Cardiac septum (tissue), 1 donor: ENCODE measurements at regions not wholly inside any gene's neighbourhood (a gene's known extent, or its start where the extent isn't known, plus 50 kb on each side); places are given as distances from the start of the nearest gene placed in this dataset.
"Not testable (repeated sequence)": the region's sequence is repeated elsewhere in the genome, so short reads cannot be mapped to it uniquely, and the experiment has no call there.

Source experiments
- DNase-seq: peaks from one replicate; pipeline ENCODE4 v3.0.0-alpha.2; 2020; ENCODE audit warnings: low spot score
- intact Hi-C: fragments of 100-400 bp; cut with DNase I; formaldehyde crosslinking; loops from one replicate; pipeline ENCODE4 v1.14.0; 2022
- donor health status: DM: no; HTN: no; CAD: no.

DNA sequence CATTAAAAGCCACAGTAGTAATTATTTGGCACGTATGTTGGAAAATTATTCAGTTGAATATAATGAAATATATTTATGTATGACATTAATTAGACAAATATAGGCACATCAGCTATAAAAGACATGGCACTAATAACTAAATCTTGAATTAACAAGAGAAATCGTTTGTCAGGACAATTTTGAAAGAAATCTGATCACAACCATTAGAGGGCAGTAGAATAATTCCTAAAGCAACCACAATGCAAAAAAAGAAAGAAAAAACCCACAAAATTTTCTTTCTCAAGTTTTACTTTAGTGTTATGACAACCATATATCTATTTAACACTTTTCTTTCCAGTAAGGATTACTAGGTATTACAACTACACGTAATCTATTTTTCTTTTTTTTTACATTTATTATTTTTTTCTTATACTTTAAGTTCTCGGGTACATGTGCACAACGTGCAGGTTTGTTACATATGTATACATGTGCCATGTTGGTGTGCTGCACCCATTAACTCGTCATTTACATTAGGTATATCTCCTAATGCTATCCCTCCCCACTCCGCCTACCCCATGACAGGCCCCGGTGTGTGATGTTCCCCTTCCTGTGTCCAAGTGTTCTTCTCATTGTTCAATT is 126.8 kb upstream of the STK17B start:
- not testable (repeated sequence) for DNase-seq
- intact Hi-C loops, result loop anchor here (2.0 to 10.0 kb wide), 3 partner anchors 39 to 457 kb away; no protein-coding TSS in a partner anchor

GRCh38 chr2:196307775-196308305 is 136.5 kb upstream of the STK17B start:
- DNase-seq, result no peak
- intact Hi-C loops, result no loop called here

GRCh38 chr2:196309691-196310090 is 138.3 kb upstream of the STK17B start:
- DNase-seq, result no peak
- intact Hi-C loops, result no loop called here

- intact Hi-C loops, result no loop called here
These were observed 142.8 kb upstream of the STK17B start for GRCh38 chr2:196314157-196314556.

DNA sequence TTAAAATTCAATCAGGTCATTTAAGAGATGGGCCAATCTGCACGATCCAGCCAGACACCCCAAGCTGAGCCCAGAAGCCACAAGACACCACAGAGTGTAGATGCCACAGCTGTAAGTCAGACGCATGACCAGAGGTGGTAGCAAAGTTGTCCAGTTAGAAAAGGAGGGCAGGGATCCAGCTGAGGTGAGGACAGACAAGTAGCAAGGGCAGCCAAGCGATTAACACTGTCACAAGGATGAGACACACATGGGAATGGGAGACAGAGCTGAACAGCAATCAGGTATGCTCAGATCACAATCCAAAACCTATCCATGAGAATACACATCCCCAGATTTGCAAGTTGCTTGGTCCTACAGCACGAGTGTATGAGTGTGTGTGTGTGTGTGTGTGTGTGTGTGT is 143.4 kb upstream of the STK17B start:
- intact Hi-C loops, result no loop called here
- DNase-seq, result no peak

More at GRCh38 chr2:196314157-196314556, 142.8 kb upstream of the STK17B start:
- DNase-seq, result no peak

DNA sequence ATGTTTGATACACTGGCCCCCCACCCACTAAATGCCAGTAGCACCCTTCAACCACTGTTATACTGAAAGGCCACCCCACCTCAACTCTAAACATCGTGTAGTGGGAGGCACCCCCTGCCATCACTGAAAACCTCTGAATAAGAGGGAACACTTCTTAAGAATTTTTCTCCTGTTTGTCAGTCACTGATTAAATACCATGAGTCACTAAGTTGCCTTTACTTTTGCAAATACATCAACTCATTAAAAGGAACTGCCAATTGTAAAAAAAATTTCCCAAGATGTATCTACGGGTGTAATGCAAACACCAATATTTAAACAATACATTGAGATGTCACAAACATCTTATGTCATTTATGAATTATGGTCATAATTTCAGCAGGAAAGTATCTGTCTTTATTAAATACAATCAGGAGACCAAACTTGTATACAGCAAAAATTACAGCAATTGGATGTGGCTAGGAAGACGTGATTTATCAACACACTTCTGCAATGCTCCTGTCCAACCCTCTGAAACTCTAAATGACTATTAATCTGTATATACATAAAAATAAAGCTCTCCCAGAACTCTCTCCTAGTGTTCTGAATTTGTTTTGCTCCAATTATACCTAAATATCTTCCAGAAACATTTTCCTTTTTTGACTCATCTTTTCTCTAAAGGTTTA is 144.1 kb upstream of the STK17B start:
- intact Hi-C loops, result no loop called here
- DNase-seq, result no peak

GRCh38 chr2:196316050-196316430 is 144.7 kb upstream of the STK17B start:
- no peak for DNase-seq
- intact Hi-C loops, result no loop called here

- intact Hi-C loops, result no loop called here
- no peak for DNase-seq
These were observed 147.4 kb upstream of the STK17B start for GRCh38 chr2:196318517-196319377.

- intact Hi-C loops, result no loop called here
- DNase-seq, result no peak
These were observed 151.8 kb upstream of the STK17B start for GRCh38 chr2:196322973-196323810.

- DNase-seq, result no peak
- intact Hi-C loops, result no loop called here
These were observed 152.8 kb upstream of the STK17B start for GRCh38 chr2:196324211-196324610.

GRCh38 chr2:196328088-196328680 is 156.8 kb upstream of the STK17B start:
- DNase-seq, result no peak
- intact Hi-C loops, result no loop called here

- intact Hi-C loops, result loop anchor here (5.0 kb wide), 1 partner anchor 72 kb away; no protein-coding TSS in a partner anchor
- DNase-seq, result no peak
These were observed 158.6 kb upstream of the STK17B start for GRCh38 chr2:196329959-196330358.

GRCh38 chr2:196330645-196331044 is 159.3 kb upstream of the STK17B start:
- intact Hi-C loops, result loop anchor here (5.0 kb wide), 1 partner anchor 72 kb away; no protein-coding TSS in a partner anchor

DNA sequence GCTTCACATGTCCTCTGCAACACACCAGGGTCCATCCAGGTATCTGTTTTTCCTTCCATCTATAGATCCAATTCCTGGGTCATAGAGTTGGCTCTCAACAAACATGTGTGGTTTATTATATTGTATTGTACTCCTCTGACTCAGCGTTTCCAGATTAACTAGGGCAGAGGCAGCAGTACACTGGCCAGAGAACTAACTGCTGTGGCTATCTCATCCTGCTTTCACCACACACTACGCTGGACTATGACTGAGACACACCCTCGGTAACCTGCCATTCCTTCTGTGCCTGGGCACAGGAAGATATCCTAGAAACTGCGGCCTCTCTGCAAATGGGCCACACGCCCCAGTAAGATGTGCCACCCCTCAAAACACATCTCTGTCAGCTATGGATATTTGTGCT is 159.8 kb upstream of the STK17B start:
- intact Hi-C loops, result loop anchor here (5.0 kb wide), 1 partner anchor 71 kb away; no protein-coding TSS in a partner anchor
- DNase-seq, result no peak

More at GRCh38 chr2:196330645-196331044, 159.3 kb upstream of the STK17B start:
- no peak for DNase-seq

- intact Hi-C loops, result loop anchor here (5.0 kb wide), 1 partner anchor 70 kb away; no protein-coding TSS in a partner anchor
- DNase-seq, result no peak
These were observed 160.5 kb upstream of the STK17B start for GRCh38 chr2:196331851-196332250.

DNA sequence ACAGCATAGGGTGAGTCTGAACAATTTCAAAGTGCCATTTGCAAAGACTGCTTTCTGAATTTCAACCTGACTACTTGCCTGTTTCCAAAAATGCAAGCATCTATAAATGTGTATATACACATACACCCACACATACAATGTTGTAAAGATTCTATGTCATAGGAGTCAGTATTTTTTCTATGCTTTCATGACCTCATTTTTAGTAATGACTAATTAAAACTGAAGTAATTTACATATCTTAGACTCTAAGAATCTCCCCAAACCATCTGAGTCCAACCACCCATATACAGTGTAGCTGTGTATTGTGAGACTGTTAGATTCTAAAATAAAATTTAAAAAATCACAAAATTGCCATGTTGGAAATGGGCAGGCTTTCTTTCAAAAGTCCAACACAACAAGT is 162.0 kb upstream of the STK17B start:
- intact Hi-C loops, result loop anchor here (5.0 kb wide), 1 partner anchor 69 kb away; no protein-coding TSS in a partner anchor
- DNase-seq, result no peak

GRCh38 chr2:196334710-196335109 is 163.3 kb upstream of the STK17B start:
- intact Hi-C loops, result loop anchor here (5.0 kb wide), 3 partner anchors 37 to 257 kb away; no protein-coding TSS in a partner anchor
- DNase-seq, result no peak

DNA sequence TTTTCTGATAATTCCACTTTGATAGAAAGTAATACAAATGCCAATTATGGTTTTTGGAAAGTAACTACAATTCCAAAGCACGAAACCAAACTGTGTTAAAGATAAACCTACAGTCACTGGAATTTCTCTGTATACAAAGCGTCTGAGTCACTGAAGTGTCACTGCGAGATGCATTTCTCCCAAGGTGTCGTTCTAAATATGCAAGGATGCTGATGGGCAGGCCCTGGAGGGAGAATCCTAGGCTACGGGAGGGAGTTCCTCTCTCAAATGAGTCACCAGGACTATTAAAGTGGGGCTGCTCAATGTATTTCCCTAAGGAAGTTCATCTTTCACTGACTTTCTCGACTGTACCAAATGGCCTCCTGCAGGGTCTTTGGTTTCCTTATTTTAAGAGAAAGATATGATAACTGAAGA is 163.8 kb upstream of the STK17B start:
- intact Hi-C loops, result loop anchor here (5.0 kb wide), 2 partner anchors 38 to 258 kb away; no protein-coding TSS in a partner anchor
- DNase-seq, result no peak
